NCI-H82 treated with DMSO at 0.1 percent for 48 hours (cell line): ENCODE measurements at regions not wholly inside any gene's neighbourhood (a gene's known extent, or its start where the extent isn't known, plus 50 kb on each side); places are given as distances from the start of the nearest gene placed in this dataset.

Experiments used
- DNase-seq: peaks from one replicate; lab custom pipeline; 2025; ENCODE audit not compliant: unreplicated experiment; lab: John Stamatoyannopoulos, UW

DNA sequence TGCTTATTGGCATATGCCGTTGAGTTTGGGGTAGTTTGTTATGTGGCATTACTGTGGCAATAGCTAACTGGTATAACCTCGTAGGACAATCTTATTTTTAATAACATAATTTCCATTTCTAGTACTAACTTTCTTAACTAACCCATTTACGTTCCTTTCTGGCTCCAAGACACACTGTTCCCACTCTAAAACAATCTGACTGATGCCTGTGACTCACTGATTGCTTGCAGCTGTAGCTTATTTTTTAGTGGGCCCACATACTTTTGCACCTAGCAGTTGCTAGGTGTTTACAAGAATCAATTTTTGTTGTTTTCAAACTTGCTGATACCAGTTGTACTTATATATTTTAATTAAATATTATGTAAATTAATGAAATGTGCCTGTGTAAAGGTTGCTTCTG lies 52.2 kb downstream of the FAT3 start:
- DNase-seq, result no peak

DNA sequence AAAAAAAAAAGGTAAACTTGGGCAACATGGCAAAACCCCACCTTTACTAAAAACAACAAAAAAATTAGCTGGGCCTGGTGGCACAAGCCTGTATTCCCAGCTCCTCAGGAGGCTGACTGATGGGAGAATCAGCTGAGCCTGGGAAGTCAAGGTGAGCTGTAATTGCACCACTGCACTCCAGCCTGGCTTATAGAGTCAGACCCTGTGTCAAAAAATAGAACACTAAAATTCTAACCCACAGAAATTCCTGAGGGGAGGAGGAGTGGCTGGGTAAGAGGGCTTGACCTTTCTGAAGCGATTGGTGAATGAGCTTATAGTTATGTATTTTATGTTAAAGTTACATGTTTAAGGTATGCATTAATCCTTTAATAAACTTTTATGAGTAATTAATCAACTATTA lies 53.3 kb downstream of the FAT3 start:
- no peak for DNase-seq

DNA sequence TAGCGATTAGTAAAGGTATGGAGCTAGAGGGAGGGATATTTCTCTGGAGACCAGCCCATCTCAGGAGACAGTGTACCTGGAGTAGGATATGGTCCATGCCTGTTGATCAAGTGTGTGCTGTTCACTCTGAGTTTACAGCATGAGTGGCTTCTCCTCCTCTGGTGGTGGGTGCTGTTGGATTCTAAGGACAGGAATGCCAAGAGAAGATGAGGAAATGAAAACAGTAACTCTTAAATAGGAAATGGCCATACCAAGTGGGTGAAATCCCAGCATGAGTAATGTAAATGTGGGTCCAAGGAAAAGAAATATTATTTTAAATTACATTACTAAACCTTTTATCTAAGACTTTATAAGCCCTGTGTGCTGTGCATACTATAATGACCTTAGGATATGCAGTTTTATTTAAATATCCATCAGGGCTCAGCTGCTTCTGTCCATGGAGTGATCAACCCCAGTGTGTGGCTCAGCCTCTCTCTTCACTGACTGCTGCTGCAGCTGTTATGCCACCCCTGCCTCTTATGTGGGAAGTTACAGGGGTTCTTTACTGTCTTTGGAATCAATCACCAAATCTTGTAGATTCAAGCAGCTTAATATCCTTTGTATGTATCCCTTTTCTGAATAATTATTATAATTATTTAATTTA lies 54.3 kb downstream of the FAT3 start:
- DNase-seq, result no peak

DNA sequence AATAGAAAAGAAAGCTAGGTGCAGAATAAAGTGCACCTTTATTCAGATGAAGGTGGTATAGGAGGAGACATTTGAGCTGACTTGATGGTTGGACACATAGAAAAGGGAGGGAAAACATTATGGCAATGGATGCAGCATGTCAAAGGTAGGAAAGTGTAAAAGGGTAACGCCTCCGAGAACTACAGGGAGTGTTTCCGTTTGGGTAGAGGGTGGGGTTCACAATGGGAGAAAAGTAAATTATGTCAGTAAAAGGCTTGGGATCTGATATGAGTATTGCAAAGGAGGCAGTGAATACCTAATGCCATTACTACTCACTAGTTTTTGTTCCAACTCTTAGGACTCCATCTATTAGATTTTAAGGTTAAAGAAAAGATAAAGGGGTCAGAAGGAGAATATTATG lies 59.5 kb downstream of the FAT3 start:
- no peak for DNase-seq

DNA sequence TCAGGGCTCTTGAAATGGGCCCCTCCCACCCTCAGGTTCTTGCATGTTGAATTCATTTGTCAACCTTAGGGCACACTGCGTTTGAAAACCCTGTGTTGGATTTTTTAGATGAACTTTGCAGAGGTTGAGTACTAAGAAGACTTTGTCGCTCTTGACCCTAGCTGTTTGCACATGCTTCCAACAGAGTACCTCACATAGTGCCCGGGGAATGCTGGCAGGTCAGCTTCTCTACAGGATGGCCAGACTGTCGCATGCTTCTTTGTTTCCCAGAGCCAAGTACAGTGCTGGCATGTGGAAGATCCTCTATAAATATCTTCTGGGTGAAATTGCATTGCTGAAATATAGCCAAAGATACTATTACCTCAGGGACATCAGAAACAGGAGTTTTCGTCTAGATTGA lies 59.9 kb downstream of the FAT3 start:
- DNase-seq, result no peak

DNA sequence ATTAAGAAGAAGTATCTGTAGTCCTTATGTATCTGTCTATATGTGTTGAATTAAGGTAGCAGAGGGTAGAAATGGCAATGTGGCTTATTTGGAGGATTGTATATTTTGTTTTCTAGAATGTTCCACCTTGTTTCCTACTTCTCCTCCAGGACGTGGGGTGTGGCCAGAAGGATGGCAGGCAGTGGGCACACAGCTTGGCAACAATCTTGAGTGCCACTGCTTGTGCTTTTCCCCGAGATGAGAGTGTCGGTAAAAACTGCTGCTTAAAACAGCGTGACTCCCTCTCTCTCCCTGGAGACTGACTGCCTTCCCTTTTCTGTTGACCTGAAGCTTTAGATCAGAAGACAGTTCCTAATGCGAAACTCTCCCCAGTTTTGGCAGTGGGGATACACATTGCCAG lies 61.2 kb downstream of the FAT3 start:
- DNase-seq, result no peak

DNA sequence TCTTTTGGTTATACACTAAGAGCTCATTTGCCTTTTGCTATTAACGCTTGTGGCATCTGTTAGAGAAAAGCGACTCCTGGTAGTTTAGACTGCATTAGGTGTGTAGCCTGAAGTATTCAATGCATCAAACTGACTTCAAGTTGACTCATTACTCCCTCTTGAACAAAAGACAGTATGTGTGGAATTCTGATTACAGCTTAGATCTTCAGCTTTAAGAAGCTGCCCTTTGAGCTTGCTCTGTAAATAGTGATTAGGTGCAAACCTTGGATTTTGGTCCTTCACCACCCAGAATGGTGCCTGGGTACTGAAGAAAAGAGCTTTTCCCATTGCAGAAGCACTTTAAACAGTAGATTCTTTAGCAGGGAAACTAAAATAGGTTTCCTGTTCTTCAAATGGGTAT lies 62.1 kb downstream of the FAT3 start:
- DNase-seq, result no peak

DNA sequence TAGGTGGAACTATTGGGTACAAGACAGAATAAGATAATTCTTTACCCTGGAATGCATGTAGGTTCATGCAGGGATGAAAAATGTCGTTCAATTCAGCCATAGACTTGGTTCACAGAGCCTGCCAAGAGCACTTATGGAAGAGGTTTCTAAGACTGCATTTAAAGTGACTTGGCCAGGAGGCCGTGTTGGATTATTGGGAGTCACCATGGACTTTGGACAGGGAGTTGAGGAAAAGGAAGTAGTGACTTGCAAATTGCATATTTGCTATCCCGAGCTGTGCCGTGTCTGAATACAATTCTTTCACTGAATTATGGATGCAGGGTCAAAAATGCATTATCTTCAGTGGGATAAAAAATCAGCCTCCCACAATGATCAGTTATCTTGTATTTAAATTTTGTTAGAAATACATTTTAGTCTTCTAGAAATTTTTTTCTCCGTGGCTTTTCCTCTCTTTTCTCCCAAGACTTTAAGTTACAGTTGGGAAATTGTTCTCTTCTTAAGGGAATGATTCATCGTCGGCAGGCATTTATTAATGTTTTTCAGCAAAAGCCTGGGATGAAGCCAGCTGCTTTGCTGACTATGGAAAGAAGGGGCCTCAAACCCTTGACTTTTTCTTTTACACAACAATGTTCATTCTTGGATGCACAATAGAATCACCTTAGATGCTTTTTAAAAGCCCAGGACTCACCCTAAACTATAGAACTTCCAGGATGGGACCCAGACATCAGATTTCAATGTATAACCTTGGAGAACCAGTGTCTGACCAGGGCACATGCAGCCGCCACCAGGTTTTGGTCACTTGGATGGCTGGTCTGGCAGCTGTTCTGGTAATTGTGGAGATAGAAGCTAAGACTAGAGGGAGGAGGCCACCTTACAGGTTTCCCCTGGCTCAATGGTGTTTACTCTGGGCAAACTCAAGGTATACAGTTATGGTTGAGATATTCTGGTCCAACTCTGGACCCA lies 70.8 kb downstream of the FAT3 start:
- DNase-seq, result no peak

DNA sequence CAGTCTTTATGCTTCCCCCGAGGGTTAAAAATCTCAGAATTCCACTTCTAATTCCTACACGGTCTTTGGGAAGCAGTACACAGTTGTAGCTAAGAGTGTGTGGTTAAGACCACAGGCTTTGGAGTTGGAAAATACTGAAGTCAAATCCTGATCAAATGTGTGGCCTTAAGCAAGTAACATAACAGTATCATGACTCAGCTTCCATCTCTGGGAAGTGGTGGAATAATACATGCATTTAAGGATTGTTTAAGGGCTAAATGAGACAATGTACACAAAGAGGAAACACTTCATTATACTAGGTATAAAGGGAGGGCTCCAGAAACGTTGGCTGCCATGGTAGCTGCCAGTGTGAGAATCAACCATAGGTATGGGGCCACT lies 71.5 kb downstream of the FAT3 start:
- no peak for DNase-seq

DNA sequence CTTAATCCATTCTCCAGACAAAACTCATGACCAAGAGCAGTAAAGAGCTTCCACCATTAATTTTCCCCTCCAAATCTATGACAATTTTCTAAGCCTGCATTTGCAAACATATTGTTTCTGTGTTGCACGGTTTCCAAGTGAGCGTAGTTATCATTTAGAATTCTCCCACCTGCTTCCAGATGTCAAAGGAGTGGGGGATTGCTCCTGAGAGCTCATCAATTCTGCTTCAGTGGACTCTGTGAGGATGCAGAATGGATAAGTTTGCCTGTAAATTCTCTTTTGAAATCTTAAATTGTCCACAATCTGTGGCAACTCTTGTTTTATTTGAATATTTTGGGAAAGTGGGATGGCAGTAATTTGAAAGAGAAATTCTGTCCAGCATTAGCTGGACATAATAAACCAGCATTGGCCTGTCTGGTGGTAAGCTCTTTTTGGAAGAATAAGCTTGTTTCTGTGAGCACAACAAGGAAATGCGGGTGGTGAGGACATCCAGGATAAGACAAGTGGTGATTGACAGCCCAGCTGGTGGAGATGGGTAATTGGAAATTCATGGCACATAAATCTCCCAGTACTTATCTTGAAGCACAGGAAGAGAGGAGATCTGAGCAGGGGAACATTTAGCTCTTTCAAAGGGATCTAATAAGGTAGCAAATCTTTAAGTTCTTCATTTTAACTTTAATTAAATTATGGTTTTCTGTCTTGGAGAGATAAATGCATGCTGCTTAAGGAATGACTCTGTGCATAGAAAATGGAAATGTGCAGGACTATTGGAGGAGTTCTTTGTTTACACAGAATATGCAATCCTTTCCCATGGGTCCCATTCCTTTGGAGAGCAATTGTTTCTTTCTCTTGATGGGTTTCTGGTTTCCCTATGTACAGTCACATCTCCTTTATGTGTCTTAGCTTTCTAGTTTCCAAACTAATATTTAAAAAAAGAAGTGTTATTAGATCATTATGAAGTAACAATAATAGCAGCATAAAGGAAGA lies 73.2 kb downstream of the FAT3 start:
- no peak for DNase-seq

DNA sequence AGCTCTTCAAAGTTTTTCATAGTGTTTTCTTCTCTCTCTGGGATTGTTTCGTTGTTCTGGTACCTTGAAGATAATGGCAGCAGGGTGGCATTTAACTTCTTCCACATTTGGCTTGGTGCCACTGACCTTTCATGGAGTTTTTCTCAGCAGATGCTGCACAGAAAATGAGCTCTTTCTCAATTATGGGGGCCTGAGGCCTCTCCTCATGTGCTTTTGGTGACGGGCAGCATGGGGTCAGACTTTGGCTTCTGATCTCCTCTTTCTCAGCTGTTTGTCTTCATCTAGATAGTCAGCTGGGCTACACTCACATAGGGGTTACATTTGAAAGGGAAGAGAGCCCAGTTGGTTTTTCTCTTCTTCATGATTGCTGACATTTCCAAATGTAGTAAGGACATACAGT lies 76.3 kb downstream of the FAT3 start:
- no peak for DNase-seq

DNA sequence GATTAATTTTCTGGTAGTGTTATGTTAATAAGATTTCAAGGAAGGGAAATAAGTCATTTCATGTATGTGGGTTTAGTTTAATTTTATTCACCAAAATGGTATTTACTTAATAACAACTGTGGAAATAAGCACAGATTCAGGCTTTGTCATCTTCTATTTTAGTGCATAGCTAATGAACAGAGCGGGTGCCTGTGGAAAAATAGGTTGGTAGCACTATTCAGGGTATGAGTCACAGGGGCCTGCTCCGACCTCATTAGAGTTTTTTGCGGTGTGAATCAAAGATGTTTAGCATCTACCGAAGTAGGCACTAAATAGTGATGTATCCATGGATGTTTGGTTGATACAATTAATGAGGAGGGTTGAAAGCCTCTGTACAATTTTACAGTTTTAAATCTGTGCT lies 78.2 kb downstream of the FAT3 start:
- no peak for DNase-seq

DNA sequence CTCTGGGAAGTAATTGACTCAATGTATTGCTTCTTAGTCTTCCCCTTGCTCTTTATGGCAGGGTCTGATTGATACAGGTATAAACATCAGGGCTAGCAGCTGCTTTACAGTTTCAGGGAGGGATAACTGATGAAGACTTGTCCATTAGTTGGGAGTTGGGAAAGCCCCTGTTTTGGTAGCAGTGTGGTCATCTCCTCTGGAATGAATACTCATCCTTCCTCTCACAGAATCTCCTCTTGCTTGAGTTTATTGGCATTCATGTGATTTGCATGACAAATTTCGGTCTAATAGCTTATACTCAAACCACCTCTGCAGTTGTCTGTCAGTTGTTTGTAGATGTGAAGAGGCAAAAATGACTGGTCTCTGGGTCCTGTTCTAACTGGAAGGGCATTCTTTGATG lies 79.7 kb downstream of the FAT3 start:
- DNase-seq, result no peak

DNA sequence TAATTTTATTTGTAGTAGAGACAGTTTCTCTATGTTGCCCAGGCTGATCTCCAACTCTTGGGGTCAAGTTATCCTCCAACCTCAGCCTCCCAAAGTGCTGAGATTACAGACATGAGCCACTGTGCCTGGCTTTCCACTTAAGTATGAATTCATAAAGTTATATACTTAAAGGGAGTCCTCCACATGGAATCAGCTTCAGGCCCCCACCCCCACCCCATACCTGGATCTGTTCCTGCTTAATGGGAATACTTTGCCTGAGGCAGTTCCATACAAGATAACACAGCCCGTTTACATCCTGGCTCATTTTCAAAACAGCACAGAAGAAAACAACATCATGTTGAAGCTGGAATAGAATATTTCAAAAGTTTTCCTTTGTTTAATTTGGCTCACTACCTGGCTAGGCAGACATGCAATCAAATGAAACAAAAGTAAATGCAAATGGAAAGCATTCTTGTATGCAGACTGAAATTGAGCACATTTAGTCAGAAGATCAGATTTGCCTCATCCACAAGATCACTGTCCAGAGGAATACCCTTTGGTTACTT lies 82.4 kb downstream of the FAT3 start:
- no peak for DNase-seq

DNA sequence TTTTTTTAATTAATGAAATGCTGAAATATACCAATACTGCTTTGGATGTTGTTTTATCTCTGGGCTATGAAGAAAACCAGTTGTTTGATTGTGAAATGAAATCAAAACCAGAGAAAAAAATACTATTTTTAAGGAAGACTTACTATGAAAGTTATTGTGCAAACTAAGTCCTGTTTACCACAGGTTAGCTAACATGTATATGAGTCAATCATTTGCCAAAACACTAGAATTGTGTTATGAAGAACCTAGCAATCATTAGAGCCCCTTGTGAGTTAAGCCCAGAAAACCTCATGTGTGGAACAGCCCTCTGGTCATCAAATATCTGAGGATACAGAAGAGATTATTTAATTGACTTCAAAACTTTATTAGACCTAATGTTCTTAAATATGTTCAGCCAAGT lies 83.7 kb downstream of the FAT3 start:
- no peak for DNase-seq

DNA sequence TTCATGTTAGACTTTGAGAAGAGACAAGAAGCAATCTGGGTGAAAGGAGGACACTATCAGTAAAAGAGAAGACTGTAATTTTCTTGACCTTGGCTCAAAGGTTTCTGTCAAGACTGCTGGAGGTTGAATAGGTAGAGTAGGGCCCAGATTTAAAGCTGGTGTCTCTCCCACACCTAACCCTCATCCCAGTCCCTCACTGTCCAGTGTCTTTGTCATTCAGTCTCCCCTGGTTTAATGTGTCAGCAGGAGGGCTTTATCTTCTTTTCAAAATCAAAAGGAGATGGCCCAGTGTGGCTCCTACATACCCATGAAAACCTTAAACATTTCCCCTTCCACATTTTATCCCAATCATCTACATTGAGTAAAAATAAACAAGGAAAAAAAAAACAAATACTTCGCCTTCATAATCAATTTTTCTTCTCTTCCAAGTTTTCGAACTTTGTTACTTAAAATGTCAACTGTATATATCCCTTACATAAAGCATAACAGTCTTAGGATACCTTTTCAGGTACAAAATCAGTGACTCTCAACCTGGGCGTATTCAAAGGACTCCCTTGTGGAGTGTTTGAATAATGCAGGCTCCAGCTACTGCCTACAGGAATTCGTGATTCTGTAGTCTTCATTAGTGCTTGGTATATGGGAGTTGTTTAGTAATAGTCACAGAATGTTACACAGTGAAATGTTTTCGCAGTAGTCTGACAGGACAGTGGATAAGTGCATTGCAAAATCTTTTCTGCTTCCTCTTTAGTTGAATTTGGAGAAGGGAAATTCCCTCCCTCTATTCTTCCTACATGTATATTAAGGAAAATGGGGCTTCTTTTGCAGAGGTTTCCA lies 87.2 kb downstream of the FAT3 start:
- DNase-seq, result no peak

DNA sequence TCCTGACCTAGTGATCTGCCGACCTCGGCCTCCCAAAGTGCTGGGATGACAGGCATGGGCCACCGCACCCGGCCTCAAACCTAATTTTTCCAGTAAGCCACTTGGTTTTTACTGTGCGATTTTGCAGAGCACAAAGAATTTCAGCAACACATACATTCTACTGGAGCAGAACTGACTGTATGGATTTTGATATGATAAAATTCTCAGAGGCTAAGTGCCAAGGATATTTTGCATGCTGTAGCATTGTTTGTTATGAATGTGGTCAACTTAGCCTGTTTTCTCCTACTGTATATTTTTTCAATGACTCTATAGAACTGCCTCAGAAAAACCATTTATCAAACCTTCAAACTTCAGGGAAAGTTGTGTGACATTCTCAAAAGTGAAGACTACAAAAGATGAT lies 89.2 kb downstream of the FAT3 start:
- DNase-seq, result no peak

DNA sequence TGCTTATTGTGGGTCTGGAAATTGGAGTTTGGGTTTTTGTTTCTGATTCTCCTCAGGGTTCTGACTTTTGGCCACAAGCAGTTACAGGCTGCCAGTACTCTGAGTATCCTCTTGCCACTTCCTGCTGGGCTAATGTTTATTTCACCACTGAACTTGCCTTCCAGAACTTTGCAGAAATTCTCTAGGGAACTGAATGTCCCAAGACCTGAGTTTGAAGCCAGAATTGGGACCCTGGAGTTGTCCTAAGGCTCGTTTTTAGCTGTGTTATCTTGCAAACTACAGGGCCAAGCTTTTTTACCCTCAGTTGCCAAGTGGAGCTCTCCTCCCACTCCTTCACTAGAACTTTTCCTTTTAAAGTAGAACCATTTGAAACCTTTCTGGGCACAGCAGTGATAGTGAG lies 89.9 kb downstream of the FAT3 start:
- DNase-seq, result no peak

DNA sequence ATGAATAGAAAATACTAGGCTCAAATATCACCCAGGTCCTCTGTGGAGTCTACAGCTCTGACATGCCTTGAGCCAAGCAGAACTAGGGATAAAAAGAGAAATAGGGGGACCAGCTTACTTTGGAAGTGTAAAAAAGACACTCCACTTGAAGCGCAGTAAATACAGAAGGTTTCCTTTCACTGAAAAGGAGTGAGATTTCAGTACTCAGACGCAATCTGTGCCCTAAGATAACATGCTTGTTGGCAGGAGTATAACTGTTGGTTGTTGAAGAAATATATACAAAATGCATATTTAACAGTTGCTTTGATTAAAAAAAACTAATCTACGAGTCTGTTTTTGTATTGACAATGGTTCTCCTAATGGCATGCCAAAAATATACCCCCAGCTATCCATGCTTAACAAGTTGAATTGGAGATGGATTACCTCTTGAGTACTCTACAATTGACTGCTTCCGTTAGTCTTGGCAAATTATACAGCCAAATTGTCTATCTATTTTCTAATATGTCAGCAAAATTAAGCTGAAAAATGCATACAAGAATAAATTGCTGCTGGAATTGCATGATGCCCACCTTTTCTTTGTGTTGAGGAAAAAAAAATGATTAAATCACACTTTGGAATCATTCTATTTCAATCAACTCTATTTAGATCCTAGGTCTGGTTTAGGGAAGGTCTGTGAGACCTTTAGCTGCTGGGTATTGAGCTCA lies 91.6 kb downstream of the FAT3 start:
- no peak for DNase-seq

DNA sequence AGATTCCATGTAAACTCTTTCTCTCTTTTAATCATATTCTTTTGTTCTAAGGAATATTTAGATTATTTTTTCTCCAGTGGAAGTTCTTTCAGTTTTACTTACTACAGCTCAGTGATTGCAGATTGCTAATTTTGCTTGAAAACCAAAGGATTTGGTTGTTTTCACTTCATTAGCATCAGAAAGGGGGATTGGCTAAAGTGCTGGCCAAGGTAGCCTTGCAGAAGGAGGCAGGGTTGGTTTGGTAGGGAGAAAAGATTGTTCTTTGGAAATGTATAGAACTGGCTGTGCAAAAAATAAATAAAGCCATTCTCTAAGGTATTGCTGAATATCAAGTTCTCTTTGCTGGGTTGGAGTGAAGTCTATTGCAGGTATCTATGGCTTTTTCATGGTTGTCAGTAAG lies 92.6 kb downstream of the FAT3 start:
- no peak for DNase-seq
